ENCODE measurements at regions not wholly inside any gene's neighbourhood (a gene's known extent, or its start where the extent isn't known, plus 50 kb on each side); places are given as distances from the start of the nearest gene placed in this dataset.
"Not testable (repeated sequence)": the region's sequence is repeated elsewhere in the genome, so short reads cannot be mapped to it uniquely, and the experiment has no call there.

DNA sequence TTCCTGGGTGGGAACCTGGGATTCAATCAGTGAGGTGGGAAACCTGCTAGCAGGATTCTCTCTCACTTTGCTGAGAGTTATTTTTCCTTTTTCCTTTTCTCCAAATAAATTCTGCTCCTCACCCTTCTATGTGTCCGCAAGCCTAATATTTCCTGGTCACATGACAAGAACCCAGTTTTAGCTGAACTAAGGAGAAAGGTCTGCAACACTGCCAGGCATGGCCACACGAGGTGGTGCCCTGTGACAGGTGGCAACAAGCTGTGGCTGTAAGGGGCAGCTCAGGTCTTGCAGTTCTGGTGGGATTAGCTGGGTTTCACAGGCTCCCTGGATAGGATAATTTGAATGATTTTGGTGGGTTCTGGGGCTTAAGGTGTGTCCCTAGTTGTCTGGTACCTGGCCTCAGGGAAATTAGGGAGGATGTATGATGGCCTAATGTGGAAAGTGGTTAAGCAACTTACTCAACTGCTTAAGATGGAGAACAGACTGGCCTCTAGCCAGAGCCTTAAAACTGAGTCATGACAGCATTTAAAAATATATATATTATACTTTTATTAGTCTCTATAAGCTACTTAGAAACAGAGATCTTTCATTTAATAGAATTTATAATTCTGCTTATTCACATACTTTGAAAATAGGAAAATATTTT, 215.0 kb downstream of the IL15 start:
- DNase-seq (ENCODE audit: low spot score) = no peak

DNA sequence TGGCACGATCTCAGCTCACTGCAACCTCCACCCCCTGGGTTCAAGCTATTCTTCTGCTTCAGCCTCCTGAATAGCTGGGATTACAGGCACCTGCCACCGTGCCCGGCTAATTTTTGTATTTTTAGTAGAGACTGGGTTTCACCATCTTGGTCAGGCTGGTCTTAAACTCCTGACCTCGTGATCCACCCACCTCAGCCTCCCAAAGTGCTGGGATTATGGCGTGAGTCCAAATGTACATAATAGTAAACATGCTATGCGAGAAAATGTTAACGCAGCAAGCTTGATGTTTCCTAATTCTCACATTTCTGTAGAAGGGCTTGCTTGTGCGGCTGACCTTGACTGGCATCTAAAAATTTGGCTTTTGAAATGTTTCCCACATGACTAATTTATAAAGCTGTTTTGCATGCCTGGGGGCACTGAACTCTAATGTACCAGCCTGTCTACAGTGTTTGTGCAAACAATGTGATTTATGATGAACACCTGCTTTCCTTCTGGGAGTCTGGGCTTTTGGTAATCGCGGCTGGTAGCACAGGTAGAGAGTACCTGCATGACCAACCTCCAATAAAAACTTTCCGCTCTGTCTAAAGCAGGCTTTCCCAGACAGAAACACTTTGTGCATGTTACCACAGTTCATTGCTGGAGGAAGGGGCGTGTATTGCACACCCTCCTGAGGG, 216.8 kb downstream of the IL15 start:
- no peak for DNase-seq (ENCODE audit: low spot score)

DNA sequence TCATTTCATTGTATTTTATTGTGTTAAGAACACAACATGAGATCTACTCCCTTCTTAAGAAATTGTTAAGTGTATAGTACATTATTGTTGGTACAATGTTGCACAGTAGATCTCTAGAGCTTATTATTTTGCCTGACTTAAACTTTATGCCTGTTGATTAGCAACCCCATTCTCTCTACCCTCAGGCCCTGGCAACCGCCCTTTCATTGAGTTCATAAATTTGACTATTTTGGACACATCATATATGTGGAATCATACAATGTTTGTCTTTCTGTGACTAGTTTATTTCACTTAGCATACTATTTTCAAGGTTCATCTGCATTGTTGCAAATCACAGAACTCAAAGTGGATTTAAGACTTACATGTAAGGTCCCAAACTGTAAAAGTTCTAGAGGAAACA, 222.1 kb downstream of the IL15 start:
- DNase-seq (ENCODE audit: low spot score) = no peak

DNA sequence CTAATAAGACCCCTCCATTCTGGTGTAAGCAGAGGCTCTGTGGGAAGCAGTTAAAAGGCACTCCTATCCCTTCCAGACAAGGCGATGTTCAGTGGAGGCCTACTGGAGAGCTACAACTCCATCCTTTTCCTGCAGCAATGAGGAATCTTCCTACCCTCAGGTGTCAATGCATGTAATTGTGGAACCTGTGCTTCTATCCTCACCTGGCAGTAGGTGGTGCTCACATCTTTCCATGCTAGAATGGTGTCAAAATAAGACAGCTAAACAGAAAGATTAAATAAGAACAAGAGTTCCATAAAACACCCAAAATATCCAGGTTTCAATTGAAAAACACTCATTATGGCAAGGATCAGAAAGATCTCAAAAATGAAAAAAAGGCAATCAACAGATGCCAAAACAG, 224.6 kb downstream of the IL15 start:
- DNase-seq (ENCODE audit: low spot score) = no peak

DNA sequence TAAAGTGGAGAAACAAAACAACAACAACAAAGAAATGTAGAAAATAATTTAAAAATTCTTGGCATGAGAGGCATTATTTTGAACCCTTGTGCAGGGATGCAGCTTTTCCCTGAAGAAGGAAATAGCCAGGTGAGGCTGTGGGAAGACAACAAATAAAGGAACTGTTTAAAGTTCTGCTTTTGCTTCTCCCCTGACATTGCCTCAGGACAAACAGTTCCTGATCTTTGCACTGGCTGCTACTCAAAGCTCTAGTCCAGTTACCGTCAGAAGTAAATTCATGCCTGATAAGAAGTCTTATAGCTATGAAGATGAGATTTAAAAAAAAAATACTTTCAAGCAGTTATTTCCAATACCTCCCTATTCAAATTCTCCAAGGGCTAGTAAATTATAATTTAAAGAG, 233.8 kb downstream of the IL15 start:
- DNase-seq (ENCODE audit: low spot score) = no peak

DNA sequence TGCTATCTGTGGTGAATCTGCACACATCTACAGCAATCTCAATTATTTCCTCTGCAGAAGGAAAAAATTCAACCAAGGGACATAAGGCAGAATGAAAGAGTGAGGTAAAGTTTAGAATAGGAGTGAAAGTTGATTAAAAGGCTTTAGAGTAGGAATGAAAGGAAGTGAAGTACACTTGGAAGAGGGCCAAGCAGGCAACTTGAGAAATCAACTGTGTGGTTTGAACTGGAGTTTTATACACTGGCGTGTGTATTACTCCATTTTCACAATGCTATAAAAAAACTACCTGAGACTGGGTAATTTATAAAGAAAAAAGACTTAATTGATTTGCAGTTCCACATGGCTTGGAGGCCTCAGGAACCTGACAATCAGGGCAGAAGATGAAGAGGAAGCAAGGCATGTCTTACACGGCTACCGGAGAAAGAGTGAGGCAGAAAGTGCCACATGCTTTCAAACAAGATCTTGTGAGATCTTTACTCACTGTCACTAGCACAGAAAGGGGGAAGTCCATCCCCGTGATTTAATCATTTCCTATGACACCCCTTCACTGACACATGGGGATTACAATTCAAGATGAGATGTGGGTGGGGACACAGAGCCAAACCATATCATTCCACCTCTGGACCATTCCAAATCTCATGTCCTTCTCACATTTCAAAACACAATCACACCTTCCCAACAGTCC, 234.8 kb downstream of the IL15 start:
- DNase-seq (ENCODE audit: low spot score) = no peak

DNA sequence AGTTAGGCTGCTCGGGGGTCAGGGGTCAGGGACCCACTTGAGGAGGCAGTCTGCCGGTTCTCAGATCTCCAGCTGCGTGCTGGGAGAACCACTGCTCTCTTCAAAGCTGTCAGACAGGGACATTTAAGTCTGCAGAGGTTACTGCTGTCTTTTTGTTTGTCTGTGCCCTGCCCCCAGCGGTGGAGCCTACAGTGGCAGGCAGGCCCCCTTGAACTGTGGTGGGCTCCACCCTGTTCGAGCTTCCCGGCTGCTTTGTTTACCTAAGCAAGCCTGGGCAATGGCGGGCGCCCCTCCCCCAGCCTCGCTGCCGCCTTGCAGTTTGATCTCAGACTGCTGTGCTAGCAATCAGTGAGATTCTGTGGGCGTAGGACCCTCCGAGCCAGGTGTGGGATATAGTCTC, 246.3 kb downstream of the IL15 start:
- DNase-seq (ENCODE audit: low spot score) = not testable (repeated sequence)

DNA sequence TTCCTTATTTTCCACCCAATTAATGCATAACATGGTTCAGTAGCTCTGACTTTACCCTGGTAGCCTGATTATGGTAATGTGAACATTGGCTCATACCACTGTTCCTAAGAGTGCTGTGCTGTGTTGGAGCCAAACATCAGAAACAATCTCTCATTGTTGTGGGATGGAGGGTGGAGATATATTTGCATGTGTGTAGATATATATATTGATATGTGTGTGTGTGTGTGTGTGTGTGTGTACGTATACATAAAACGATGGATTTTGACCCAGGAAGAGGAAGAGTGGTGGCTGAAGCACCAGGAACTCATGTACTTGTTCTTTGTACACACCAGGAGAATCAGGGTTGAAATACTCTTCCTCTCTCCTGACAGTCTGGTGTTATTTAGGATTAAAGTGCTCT, 247.7 kb downstream of the IL15 start:
- DNase-seq (ENCODE audit: low spot score) = no peak

DNA sequence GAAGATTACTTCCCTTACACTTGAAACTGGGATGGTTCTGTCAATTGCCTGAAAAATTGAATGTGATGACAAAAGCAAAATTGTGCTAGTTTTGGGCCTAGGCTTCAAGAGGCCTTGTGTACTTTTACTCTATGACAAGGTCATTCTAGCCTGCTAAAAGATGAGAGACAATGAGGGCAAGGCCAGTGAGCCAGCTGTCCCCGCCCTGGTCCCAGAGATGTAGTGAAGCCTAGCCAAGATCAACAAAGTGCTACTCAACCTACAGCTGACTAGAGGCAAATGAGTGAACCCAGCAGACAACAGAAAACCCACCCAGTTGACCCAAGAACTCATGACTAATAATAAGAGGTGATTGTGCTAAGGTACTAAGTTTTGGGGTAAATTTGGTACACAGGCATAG, 248.7 kb downstream of the IL15 start:
- DNase-seq (ENCODE audit: low spot score) = no peak

DNA sequence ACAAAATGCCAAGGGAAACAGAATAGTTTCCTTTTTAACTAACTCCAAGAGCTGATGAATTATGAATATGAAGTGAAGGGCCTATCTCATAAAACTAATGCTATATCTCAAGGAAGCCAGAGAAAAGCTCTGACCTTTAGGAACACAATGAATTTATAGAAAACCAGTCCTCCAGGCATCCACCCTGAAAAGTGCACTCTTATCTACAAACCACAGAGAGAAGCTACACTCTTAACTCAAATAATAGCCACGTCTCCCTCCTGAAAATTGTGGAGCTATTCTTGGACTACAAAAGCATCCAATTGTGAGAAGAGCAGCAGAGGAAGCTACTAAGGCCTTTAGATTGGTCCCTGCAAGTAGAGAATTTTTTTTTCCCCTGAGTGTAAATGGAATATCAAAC, 253.9 kb downstream of the IL15 start:
- no peak for DNase-seq (ENCODE audit: low spot score)

DNA sequence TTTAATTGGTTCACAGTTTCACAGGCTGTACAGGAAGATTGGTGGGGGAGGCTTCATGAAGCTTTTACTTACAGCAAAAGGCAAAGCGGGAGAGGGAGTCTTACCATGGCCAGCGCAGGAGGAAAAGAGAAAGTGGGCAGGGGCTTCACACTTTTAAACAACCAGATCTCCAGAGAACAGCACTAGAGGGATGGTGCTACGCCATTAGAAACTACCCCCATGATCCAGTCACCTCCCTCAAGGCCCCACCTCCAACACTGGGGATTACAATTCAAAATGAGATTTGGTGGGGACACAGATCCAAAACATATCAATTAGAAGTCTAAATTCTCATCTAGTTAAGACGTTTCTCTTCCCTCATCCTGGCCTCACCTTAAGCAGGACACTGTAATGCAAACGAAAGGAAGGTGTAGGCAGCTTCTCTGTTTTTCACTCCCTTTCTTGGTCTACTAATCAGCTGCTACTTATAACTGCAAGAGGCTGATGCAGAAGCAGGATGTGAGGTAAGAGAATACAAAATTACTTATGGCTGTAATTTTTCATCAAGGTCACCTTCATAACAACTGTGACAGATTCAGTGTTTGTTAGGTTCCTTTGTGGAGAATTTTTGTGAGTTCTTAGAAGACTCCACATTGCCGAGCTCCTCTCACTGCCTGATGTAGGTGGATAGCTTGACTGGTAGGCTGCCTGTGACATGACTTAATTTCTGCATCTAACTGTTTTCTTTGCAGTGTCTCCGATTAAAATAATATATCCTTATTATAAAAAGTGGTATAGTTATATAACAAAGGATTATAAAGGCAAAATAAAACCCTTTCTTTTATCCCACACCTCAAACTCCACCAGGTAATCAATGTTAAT, 255.1 kb downstream of the IL15 start:
- DNase-seq (ENCODE audit: low spot score) = no peak

DNA sequence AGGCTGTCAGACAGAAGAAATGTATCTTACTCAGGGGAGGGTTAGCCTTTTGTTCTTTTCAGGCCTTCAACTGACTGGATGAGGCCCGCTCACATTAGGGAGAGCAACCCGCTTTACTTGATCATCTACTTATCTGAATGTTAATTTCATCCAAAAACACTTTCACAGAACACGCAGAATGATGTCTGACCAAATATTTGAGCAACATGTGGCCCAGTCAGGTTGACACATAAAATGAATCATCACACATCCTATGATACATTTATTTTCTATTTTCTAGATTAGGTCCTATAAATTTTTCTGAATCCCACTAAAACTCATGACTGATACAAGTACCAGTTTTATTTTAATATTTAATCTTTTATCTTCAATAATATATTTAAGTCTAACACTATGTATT, 260.3 kb downstream of the IL15 start:
- peak; percentile 9 for DNase-seq (ENCODE audit: low spot score)

DNA sequence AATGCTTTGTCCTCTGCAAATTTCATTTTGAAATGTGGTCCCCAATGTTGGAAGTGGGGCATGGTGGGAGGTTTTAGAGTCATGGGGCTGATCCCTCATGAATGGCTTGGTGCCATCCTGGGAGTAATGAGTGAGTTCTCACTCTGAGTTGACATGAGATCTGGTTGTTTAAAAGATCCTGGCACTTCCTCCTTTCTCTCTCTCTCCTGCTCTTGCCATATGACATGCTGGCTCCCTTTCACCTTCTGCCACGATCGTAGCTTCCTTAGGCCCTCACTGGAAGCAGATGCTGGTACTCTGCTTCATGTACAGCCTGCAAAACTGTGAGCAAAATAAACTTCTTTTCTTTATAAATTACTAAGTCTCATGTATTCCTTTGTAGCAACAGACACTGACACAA, 262.0 kb downstream of the IL15 start:
- DNase-seq (ENCODE audit: low spot score) = no peak

DNA sequence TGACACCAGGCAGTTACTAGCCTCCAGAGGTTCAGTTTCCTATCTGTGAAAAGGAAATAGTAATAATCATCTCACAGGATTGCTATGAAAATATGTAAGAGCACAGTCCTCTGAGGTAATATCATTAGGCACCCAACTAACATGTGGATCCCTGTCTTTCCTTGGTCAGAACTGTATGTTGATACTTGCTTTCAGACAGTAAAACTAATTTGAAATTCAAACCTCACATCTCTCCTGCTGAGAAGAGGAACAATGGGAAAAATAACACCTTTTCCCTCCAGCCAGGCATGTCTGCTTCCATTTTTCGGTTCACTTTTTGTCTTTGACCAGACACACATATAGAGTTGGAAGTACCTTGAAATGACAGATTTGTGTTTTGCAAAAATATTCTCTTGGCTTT, 262.7 kb downstream of the IL15 start:
- DNase-seq (ENCODE audit: low spot score) = no peak

DNA sequence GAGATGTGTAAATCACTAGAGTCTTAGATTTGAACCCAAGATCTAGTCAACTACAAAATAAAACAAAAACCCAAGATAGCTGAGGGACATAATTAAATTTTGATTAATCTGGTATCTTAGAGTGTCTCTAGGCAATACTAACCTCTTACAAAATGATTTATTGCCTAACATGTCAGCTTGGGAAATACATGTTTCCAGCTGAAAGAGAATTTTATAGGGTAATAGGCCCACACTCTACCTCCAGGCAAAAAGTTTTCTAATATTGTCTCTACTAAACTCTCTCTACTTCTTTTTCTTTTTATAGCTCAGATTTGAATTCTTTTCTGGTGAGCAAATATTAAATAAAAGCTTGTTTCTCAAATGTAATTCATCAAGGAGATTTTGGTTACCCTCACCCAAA, 263.2 kb downstream of the IL15 start:
- DNase-seq (ENCODE audit: low spot score) = no peak

DNA sequence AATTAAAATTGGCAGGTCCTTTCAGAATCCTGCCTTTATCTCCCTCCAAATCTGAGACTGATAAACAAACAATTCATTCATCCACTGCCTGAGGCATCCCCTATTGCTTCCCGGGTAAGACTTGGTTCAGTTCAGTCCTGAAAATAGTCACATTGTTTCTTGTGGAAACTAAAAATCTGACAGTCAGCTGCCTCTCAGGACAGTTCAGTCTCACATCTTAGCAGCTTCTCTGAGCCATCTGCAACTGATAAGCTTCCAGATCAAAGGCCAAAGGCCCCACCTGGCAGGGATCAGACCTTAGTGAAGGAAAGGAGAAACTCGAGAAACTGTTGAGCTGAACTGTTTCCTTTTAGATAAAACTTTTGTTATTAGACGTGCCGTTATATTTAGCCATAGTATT, 264.5 kb downstream of the IL15 start:
- no peak for DNase-seq (ENCODE audit: low spot score)

DNA sequence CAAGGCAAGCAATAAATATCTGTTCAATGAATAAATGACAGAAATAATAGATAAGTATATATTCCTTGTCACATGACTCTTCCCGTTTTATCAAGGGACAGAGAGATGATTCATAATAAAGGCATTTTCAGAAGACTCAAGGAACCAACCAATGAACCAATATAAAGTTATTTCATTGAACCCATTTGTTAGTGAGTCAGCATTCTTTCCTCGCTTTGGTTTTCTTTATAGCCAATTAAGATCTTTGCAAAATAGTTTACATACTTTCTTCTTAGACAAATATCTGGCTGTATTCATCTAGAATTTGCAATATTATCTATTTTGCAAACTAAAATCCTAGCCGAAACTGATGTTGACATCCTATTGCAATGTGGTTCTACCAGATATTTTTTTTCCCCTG, 269.4 kb downstream of the IL15 start:
- no peak for DNase-seq (ENCODE audit: low spot score)

DNA sequence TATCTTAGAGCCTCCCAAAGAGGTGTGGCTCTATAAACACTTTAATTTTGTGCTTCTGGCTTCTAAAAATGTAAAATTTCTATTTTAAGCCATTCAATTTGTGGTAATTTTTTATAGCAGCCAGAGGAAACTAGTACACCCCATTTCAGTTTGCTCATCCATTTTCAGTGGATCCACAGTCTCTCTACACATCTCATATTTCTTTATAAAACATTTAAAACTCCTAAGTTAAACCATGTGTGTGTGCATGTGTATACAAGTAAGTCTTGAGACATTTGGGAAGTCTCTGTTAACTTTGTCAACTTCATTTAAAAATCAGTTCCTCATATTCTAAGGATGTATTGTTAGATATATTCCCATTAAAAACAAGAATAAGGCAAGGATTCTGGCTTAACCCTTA, 273.2 kb downstream of the IL15 start:
- DNase-seq (ENCODE audit: low spot score) = no peak

DNA sequence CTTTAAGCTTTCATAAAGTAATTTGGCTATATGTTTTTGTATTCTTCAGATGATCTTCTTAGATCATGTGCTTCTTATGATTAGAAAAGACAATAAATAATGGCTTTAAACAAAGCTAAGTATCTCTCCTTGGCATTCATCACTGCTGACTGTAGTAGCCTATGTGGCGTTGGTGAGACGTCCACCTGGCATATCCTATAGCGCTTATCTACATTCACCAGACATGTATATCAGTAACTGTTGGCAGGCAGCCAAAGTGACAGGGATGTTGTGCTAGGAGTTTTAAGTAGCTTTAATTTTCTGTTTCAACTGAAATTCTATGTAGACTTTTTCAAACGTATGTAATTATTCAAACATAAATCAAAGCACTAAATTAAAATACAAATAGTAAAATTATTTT, 276.4 kb downstream of the IL15 start:
- DNase-seq (ENCODE audit: low spot score) = no peak

DNA sequence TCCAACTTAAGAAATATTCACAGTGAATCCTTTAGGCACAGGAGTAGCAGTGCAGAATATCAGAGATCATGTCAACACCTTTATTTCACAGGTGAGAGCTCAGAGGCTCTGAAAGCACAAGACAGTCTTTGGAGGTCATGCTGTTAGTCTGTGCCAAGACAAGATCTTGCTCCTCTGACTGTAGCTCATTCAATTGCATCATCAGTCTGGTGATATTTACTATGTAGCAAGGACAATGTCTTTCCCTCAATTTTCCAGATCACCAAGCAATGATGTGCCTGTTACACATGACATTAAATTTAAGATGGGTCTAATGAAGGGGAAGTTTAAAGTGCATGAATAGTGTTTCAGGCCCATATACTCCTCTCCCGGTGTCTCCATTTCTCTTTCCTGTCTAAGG, 277.5 kb downstream of the IL15 start:
- DNase-seq (ENCODE audit: low spot score) = no peak

DNA sequence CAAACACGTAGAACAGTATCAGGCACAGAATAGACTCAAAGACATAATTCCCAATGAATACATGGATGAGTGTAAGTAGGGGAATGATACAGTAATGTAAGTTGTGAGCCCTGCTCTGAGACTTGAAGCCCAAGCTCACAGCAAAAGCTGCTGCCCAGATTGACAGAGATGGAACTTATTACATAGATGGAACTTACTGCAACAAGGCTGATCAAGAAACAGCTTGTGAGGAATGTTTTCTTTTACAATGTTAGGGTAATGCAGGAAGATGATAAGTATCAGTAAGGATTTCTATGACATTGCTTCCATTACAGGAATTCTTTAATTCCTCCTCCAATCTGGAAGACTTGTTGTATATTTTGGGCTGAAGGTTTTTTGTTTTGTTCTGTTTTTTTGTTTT, 278.4 kb downstream of the IL15 start:
- DNase-seq (ENCODE audit: low spot score) = no peak

DNA sequence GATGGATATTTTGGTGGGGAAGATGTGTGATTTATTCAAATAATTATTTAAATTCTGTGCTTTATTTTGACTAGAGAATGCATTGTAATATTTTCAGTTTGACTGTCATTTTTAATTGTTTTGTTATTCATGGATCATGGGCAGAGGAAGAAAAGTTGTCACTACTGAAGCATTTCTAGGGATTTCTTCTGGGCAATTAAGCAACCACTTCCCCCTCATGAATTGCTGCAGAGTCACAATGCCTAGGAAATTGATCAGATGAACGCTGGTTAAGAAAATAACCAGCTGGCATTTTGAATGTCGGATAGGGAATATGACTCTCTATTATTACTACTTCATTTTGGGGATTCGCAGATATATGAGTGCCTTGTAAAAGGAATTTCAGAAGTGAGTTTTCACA, 283.3 kb downstream of the IL15 start:
- DNase-seq (ENCODE audit: low spot score) = no peak

DNA sequence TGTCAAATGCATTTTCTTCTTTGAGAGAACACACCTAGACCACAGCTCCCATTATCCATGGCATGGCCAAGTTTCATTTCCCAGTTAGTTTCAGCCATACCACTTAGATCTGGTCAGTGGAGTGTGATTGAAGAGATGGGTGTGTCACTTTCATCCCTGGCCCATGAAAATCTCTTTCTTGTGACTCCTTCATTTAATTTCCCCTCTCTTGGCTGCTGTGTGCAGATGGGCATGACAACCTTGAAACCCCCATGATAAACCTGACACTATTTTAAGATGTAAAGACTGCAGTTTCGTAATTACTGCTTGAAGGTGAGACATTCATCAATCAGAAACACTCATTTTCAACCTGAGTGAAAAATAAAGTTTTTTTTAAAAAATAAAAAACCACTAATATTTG, 284.9 kb downstream of the IL15 start:
- no peak for DNase-seq (ENCODE audit: low spot score)

Data from RKO (cell line).